GM12878 (cell line): ENCODE measurements at regions not wholly inside any gene's neighbourhood (a gene's known extent, or its start where the extent isn't known, plus 50 kb on each side); places are given as distances from the start of the nearest gene placed in this dataset.

Source experiments
- ATAC-seq: fragments of 200-7000 bp; cut with Tn5 transposase; 3 replicates; pipeline ENCODE4 v1.9.1; 2020; ENCODE audit warnings: mild to moderate bottlenecking, moderate library complexity
- BruUV-seq: library from RNA; stranded (reverse); fragments of 400-500 nt; replicated peaks from 2 replicates; lab custom pipeline; 2021; lab: Mats Ljungman, UMichigan
- CTCF ChIA-PET: fragments of 300-600 bp; sonication (Branson Sonifier 250); formaldehyde crosslinking; extraction: SDS; loops from one replicate; lab custom pipeline; 2021; ENCODE audit warnings: inconsistent platforms; lab: Yijun Ruan, JAX
- POLR2A ChIA-PET: fragments of 350-600 bp; formaldehyde crosslinking; extraction: SDS; loops from one replicate; lab custom pipeline; 2021; ENCODE audit warnings: inconsistent platforms; lab: Charles Lee
- RAD21 ChIA-PET: fragments of 300-600 bp; sonication (Branson Sonifier 250); formaldehyde crosslinking; loops from one replicate; lab custom pipeline; 2023; ENCODE audit warnings: antibody characterized with exemption; ENCODE audit not compliant: unreplicated experiment; lab: Charles Lee
- SMC1A ChIA-PET: fragments of 300-600 bp; sonication (Branson Sonifier 250); formaldehyde crosslinking; loops from one replicate; lab custom pipeline; 2023; ENCODE audit not compliant: unreplicated experiment, uncharacterized antibody; lab: Charles Lee
- DNase-seq: peaks from one replicate; pipeline ENCODE4 v3.0.0-alpha.2; 2011; ENCODE audit warnings: low read depth, low spot score
- FAIRE-seq: peaks from 3 replicates; lab custom pipeline; 2011; peaks lifted over from hg19 to GRCh38; lab: Jason Lieb, UNC
- H2AFZ ChIP-seq: 2 replicates; pipeline ENCODE4 v1.6.0; 2011; ENCODE audit warnings: low read depth, low read length, control low read depth; ENCODE audit not compliant: control insufficient read depth
- H3K27ac ChIP-seq: 2 replicates; pipeline ENCODE4 v1.5.1; 2011; ENCODE audit warnings: control low read depth; ENCODE audit not compliant: control insufficient read depth, insufficient read depth
- H3K27me3 ChIP-seq, 2 experiments: replicated peaks in 1 of 2; 2 replicates each; pipeline versions ENCODE4 v1.6.0 to v1.6.1; 2011; ENCODE audit warnings: low read length in 1 of 2; ENCODE audit not compliant: control insufficient read depth in 2 of 2, insufficient read depth in 2 of 2
- H3K36me3 ChIP-seq, 2 experiments: 2 replicates each; pipeline ENCODE4 v1.5.1; 2011; ENCODE audit warnings: low read length in 1 of 2; ENCODE audit not compliant: control insufficient read depth in 2 of 2, insufficient read depth in 2 of 2
- H3K4me1 ChIP-seq: 2 replicates; pipeline ENCODE4 v1.6.1; 2011; ENCODE audit warnings: mild to moderate bottlenecking, low read length, moderate library complexity, mixed read lengths; ENCODE audit not compliant: control insufficient read depth, insufficient read depth
- H3K4me2 ChIP-seq: 2 replicates; pipeline ENCODE4 v1.6.0; 2011; ENCODE audit warnings: control low read depth; ENCODE audit not compliant: control insufficient read depth, insufficient read depth
- H3K4me3 ChIP-seq: fragments of 200-600 bp; sonication (generic); 2 replicates; pipeline ENCODE4 v1.5.1; 2016
- H3K79me2 ChIP-seq: 2 replicates; pipeline ENCODE4 v1.6.0; 2011; ENCODE audit warnings: low read length; ENCODE audit not compliant: control insufficient read depth, insufficient read depth
- H3K9ac ChIP-seq: 2 replicates; pipeline ENCODE4 v1.8.0; 2011; ENCODE audit warnings: low read length, control low read depth, mixed read lengths; ENCODE audit not compliant: control insufficient read depth, insufficient read depth
- H3K9me3 ChIP-seq: replicated peaks from 3 replicates; pipeline ENCODE4 v1.5.1; 2011; ENCODE audit warnings: mild to moderate bottlenecking, low read length; ENCODE audit not compliant: control insufficient read depth, insufficient read depth
- H4K20me1 ChIP-seq: 2 replicates; pipeline ENCODE4 v1.6.0; 2011; ENCODE audit not compliant: control insufficient read depth, insufficient read depth
- CBX5 ChIP-seq: sonication (generic); IDR thresholded peaks from 2 replicates; pipeline ENCODE4 v1.6.1; 2016; ENCODE audit warnings: low read depth, moderate library complexity, mild to moderate bottlenecking, inconsistent platforms
- CREB1 ChIP-seq: IDR thresholded peaks from 2 replicates; pipeline ENCODE4 v1.6.1; 2012; ENCODE audit warnings: low read depth, mild to moderate bottlenecking, inconsistent platforms
- EP300 ChIP-seq, 2 experiments: fragments of 150-350 bp in 1 of 2; IDR thresholded peaks; 2 replicates each; pipeline ENCODE4 v1.6.1; 2011 to 2012; ENCODE audit warnings: low read depth in 2 of 2, low read length in 2 of 2, borderline replicate concordance in 1 of 2, improper control_type of control experiment in 1 of 2, inconsistent platforms in 1 of 2; ENCODE audit not compliant: control insufficient read depth in 1 of 2
- FOS ChIP-seq: IDR thresholded peaks from 3 replicates; pipeline ENCODE4 v1.6.1; 2011; ENCODE audit warnings: borderline replicate concordance; ENCODE audit not compliant: insufficient read length; ENCODE audit errors: extremely low read depth
- HDAC6 ChIP-seq: fragments of 200-600 bp; sonication (generic); IDR thresholded peaks from one replicate; pipeline ENCODE4 v1.8.0; 2017; ENCODE audit warnings: antibody characterized with exemption; ENCODE audit not compliant: unreplicated experiment
- IRF4 ChIP-seq: IDR thresholded peaks from 2 replicates; pipeline ENCODE4 v1.6.1; 2011; ENCODE audit warnings: low read depth, low read length
- NBN ChIP-seq: fragments of 450-650 bp; IDR thresholded peaks from 2 replicates; pipeline ENCODE4 v1.6.1; 2016
- RELB ChIP-seq: fragments of 450-650 bp; IDR thresholded peaks from 2 replicates; pipeline ENCODE4 v1.6.1; 2017; ENCODE audit warnings: low read depth, mild to moderate bottlenecking, moderate library complexity
- SIX5 ChIP-seq: IDR thresholded peaks from 2 replicates; pipeline ENCODE4 v1.6.1; 2011; ENCODE audit warnings: mild to moderate bottlenecking, low read depth, low read length, moderate library complexity; ENCODE audit not compliant: severe bottlenecking
- SMAD5 ChIP-seq: IDR thresholded peaks from 2 replicates; pipeline ENCODE4 v1.6.1; 2016; ENCODE audit warnings: antibody characterized with exemption, low read depth
- ZNF622 ChIP-seq: fragments of 450-650 bp; IDR thresholded peaks from 2 replicates; pipeline ENCODE4 v1.6.1; 2017; ENCODE audit warnings: mild to moderate bottlenecking, inconsistent platforms
- ZNF687 ChIP-seq: fragments of 450-650 bp; IDR thresholded peaks from 2 replicates; pipeline ENCODE4 v1.6.1; 2017; ENCODE audit warnings: mild to moderate bottlenecking, moderate library complexity
- ZZZ3 ChIP-seq: IDR thresholded peaks from 2 replicates; pipeline ENCODE4 v1.6.1; 2011; ENCODE audit warnings: low read depth; ENCODE audit not compliant: control insufficient read depth, insufficient read length
- WGBS: methylation state at CpG from one replicate; pipeline ENCODE4 v1.1.6; 2016; ENCODE audit warnings: low lambda C conversion rate; ENCODE audit not compliant: insufficient replicate concordance, insufficient coverage; ENCODE audit errors: missing lambda C conversion rate; 5-methylcytosine and 5-hydroxymethylcytosine counted together
- in situ Hi-C: fragments of 300-500 bp; cut with MboI; formaldehyde crosslinking; loops from 9 replicates; pipeline ENCODE4 v1.14.3; 2018; ENCODE audit warnings: mixed read lengths
- intact Hi-C: fragments of 100-400 bp; cut with micrococcal nuclease; formaldehyde crosslinking; loops from one replicate; pipeline ENCODE4 v1.14.2; 2022; ENCODE audit not compliant: unreplicated experiment
- TF ChIP-seq, protein P1 (sequence below): fragments of 450-650 bp; IDR thresholded peaks from 2 replicates; pipeline ENCODE4 v1.6.1; 2014; ENCODE audit warnings: mild to moderate bottlenecking

- TF ChIP-seq CBX5 (no peak), ZNF622 (no peak), SIX5 (no peak), NBN (no peak), HDAC6 (no peak), FOS (no peak), SMAD5 (no peak), IRF4 (no peak), CREB1 (no peak)
Measured at GRCh38 chr11:91880660-91881059, 344.0 kb upstream of the FAT3 start (continued).

GRCh38 chr11:91876746-91877145 is 347.9 kb upstream of the FAT3 start:
- Histone ChIP-seq H3K4me3 (no peak overlapping the region), H3K9me3 (no peaks in the 10 kb centered on the region), H3K27me3 (no peaks in the 10 kb centered on the region), H3K27ac (no peak overlapping the region), H3K79me2 (no peaks in the 10 kb centered on the region), H4K20me1 (no peaks in the 10 kb centered on the region), H3K36me3 (no peaks in the 10 kb centered on the region), H3K4me2 (no peak overlapping the region), H3K9ac (no peak overlapping the region), H2AFZ (no peak overlapping the region), H3K4me1 (no peaks in the 10 kb centered on the region)
- ATAC-seq: no peak
- in situ Hi-C loops (no loop called here), intact Hi-C loops (no loop called here)
- RAD21 ChIA-PET: no interaction called here
- CTCF ChIA-PET: no interaction called here
- FAIRE-seq: no peak
- no peak for DNase-seq
- 0% methylated on average over 2 of the region's 2 CpGs for WGBS
- POLR2A ChIA-PET: no interaction called here
- SMC1A ChIA-PET: interaction anchor here (1.4 kb wide), 1 partner anchor 13 kb away, joined by 3 read pairs; no protein-coding TSS in a partner anchor
- BruUV-seq: no TSS peak
- no peak for TF ChIP-seq EP300 (IDR thresholded peaks at IDR 0.05; ENCODE audit: borderline replicate concordance in 1 of 2, control insufficient read depth in 1 of 2, low read depth in 2 of 2, low read length in 2 of 2)
- TF ChIP-seq RELB: no peak
- TF ChIP-seq, protein P1, sequence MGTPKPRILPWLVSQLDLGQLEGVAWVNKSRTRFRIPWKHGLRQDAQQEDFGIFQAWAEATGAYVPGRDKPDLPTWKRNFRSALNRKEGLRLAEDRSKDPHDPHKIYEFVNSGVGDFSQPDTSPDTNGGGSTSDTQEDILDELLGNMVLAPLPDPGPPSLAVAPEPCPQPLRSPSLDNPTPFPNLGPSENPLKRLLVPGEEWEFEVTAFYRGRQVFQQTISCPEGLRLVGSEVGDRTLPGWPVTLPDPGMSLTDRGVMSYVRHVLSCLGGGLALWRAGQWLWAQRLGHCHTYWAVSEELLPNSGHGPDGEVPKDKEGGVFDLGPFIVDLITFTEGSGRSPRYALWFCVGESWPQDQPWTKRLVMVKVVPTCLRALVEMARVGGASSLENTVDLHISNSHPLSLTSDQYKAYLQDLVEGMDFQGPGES: no peak
- TF ChIP-seq ZNF687: no peak
- no peak for TF ChIP-seq ZZZ3
